ENCODE measurements at regions not wholly inside any gene's neighbourhood (a gene's known extent, or its start where the extent isn't known, plus 50 kb on each side); places are given as distances from the start of the nearest gene placed in this dataset.
"Not testable (repeated sequence)": the region's sequence is repeated elsewhere in the genome, so short reads cannot be mapped to it uniquely, and the experiment has no call there.

GRCh38 chr4:26206999-26207398 lies 113.8 kb upstream of the RBPJ start:
- H3K4me3 Mint-ChIP-seq, result no peak overlapping the region
- peaks cover 17% of the 10 kb centered on the region for H3K4me1 Mint-ChIP-seq
- H3K27ac Mint-ChIP-seq, result no peak overlapping the region
- peaks cover 14% of the 10 kb centered on the region for H3K27me3 Mint-ChIP-seq
- ChIA-PET CTCF (interaction anchor here (0.6 kb wide), 1 partner anchor 137 kb away, joined by 5 read pairs; no protein-coding TSS in a partner anchor), POLR2A (no interaction called here)
- DNase-seq, result no peak
- H3K9me3 Mint-ChIP-seq, result peaks cover 4% of the 10 kb centered on the region
- H3K36me3 Mint-ChIP-seq (ENCODE audit: low read depth), result peaks cover 14% of the 10 kb centered on the region

DNA sequence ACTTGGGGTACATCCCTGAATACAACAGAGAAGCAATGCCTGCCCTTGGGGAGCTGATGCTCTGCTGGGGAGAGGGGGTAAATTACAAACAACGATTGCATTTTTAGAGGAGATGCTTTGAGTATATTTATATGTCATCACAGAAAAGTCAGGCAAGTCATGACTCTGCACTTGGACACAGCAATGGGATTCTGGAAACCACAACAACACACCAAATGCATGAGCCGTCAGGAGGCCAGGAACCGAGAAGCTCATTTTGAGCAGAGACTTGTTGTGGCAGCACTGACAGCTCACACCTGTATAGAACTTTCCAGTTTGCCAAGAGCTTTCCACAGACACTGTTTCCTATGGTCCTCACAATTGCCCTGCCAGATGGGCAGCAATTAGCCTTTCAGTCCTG lies 113.2 kb upstream of the RBPJ start:
- no peak for DNase-seq
- CTCF ChIA-PET, result no interaction called here
- peaks cover 4% of the 10 kb centered on the region for H3K9me3 Mint-ChIP-seq
- peaks cover 17% of the 10 kb centered on the region for H3K4me1 Mint-ChIP-seq
- H3K4me3 Mint-ChIP-seq, result no peak overlapping the region
- POLR2A ChIA-PET, result no interaction called here
- no peak overlapping the region for H3K27ac Mint-ChIP-seq
- H3K36me3 Mint-ChIP-seq (ENCODE audit: low read depth), result peaks cover 14% of the 10 kb centered on the region
- H3K27me3 Mint-ChIP-seq, result peaks cover 14% of the 10 kb centered on the region

GRCh38 chr4:26208237-26208994 lies 112.4 kb upstream of the RBPJ start:
- peaks cover 2% of the 10 kb centered on the region for H3K9me3 Mint-ChIP-seq
- H3K36me3 Mint-ChIP-seq (ENCODE audit: low read depth), result peaks cover 7% of the 10 kb centered on the region
- DNase-seq, result no peak
- no peak overlapping the region for H3K4me3 Mint-ChIP-seq
- ChIA-PET POLR2A (no interaction called here), CTCF (no interaction called here)
- H3K4me1 Mint-ChIP-seq, result peaks cover 14% of the 10 kb centered on the region
- H3K27me3 Mint-ChIP-seq, result peaks cover 17% of the 10 kb centered on the region
- no peak overlapping the region for H3K27ac Mint-ChIP-seq

DNA sequence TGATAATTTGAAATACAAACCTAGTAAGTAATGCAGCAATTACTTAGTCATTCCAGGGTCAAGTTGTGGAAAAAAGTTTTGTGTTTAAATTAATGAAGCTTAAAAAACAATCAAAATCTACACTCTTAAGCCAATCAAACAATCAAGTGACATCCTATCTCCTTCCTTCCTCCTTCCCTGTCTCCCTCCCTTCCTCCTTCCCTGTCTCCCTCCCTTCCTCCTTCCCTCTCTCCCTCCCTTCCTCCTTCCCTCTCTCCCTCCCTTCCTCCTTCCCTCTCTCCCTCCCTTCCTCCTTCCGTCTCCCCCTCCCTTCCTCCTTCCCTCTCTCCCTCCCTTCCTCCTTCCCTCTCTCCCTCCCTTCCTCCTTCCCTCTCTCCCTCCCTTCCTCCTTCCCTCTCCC lies 111.4 kb upstream of the RBPJ start:
- DNase-seq; H3K36me3 Mint-ChIP-seq (ENCODE audit: low read depth); H3K9me3 Mint-ChIP-seq; H3K4me3 Mint-ChIP-seq; POLR2A ChIA-PET; H3K27ac Mint-ChIP-seq: not testable (repeated sequence)
- Mint-ChIP-seq H3K27me3 (peaks cover 23% of the 10 kb centered on the region), H3K4me1 (peaks cover 11% of the 10 kb centered on the region)
- CTCF ChIA-PET, result interaction anchor here (1.3 kb wide), 1 partner anchor 101 kb away, joined by 3 read pairs; no protein-coding TSS in a partner anchor

DNA sequence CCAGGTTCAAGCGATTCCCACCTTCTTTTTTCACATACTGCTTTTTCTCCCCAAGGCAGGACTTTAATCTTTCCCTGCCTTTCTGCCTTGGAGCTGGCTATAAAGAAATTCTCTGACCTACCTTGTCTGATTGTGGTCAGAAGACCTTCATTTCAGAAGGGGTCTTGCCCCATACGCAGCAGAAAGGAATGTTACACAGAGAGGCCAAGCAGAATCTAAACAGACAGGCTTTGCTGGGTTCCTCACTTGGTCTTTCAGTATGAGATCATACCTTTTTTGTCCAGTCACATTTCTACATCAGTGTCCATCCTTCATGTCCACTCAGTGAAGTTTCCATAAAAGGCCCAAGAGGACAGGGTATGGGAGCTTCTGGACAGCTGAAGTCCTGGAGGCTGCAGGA lies 108.3 kb upstream of the RBPJ start:
- Mint-ChIP-seq H3K4me3 (no peak overlapping the region), H3K27me3 (peaks cover 21% of the 10 kb centered on the region), H3K36me3 (ENCODE audit: low read depth) (no peaks in the 10 kb centered on the region), H3K9me3 (peaks cover 5% of the 10 kb centered on the region), H3K27ac (no peak overlapping the region), H3K4me1 (peaks cover 8% of the 10 kb centered on the region)
- DNase-seq, result no peak
- ChIA-PET POLR2A (no interaction called here), CTCF (no interaction called here)

GRCh38 chr4:26213317-26213716 lies 107.5 kb upstream of the RBPJ start:
- no peaks in the 10 kb centered on the region for H3K36me3 Mint-ChIP-seq (ENCODE audit: low read depth)
- no peak overlapping the region for H3K27ac Mint-ChIP-seq
- DNase-seq, result no peak
- peaks cover 5% of the 10 kb centered on the region for H3K9me3 Mint-ChIP-seq
- H3K4me3 Mint-ChIP-seq, result no peak overlapping the region
- peaks cover 8% of the 10 kb centered on the region for H3K4me1 Mint-ChIP-seq
- ChIA-PET CTCF (no interaction called here), POLR2A (no interaction called here)
- H3K27me3 Mint-ChIP-seq, result peaks cover 21% of the 10 kb centered on the region

DNA sequence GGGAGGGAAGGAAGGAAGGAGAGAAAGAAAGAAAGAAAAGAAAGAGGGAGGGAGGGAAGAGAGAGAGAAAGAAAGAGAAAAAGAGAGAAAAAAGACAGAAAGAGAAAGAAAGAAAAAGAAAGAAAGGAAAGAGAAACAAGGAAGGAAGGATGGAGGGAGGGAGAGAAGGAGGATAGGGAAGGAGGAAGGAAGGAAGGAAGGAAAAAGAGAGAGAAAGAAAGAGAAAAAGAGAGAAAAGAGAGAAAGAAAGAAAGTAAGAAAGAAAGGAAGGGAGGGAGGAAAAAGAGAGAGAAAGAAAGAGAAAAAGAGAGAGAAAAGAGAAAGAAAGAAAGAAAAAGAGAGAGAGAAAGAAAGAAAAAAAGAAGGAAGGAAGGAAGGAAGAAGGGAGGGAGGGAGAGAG lies 105.8 kb upstream of the RBPJ start:
- CTCF ChIA-PET, result no interaction called here
- Mint-ChIP-seq H3K27me3 (peaks cover 17% of the 10 kb centered on the region), H3K4me1 (peaks cover 8% of the 10 kb centered on the region), H3K36me3 (ENCODE audit: low read depth) (no peaks in the 10 kb centered on the region), H3K4me3 (no peak overlapping the region), H3K9me3 (peaks cover 5% of the 10 kb centered on the region), H3K27ac (no peak overlapping the region)
- POLR2A ChIA-PET, result no interaction called here
- no peak for DNase-seq

DNA sequence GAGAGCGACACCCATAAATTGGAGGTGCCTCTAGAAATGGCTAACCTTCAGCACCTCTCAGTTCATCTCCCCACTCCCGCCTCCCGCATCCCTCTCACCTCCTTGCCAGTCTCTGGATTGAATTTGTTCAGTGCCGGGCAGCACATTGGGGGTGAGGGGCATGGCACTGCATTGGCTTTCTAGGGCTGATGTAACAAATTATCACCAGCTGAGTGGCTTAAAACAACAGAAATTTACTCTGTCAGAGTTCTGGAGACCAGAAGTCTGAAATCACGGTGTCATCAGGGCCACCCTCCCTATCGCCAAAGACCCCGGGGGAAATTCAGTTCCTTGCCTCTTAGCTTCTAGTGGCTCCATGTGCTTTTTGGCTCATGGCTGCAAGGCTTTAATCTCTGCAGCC lies 105.1 kb upstream of the RBPJ start:
- DNase-seq, result no peak
- Mint-ChIP-seq H3K27ac (no peak overlapping the region), H3K36me3 (ENCODE audit: low read depth) (no peaks in the 10 kb centered on the region), H3K9me3 (peaks cover 5% of the 10 kb centered on the region), H3K27me3 (peaks cover 13% of the 10 kb centered on the region), H3K4me1 (peaks cover 8% of the 10 kb centered on the region), H3K4me3 (no peak overlapping the region)
- ChIA-PET CTCF (no interaction called here), POLR2A (no interaction called here)

- Mint-ChIP-seq H3K9me3 (peaks cover 9% of the 10 kb centered on the region), H3K36me3 (ENCODE audit: low read depth) (no peaks in the 10 kb centered on the region), H3K4me1 (peaks cover 8% of the 10 kb centered on the region), H3K4me3 (no peak overlapping the region), H3K27me3 (peaks cover 11% of the 10 kb centered on the region), H3K27ac (no peak overlapping the region)
- CTCF ChIA-PET, result no interaction called here
- no peak for DNase-seq
- POLR2A ChIA-PET, result no interaction called here
Measured at GRCh38 chr4:26217481-26217880, 103.3 kb upstream of the RBPJ start.

- peaks cover 8% of the 10 kb centered on the region for H3K4me1 Mint-ChIP-seq
- peaks cover 9% of the 10 kb centered on the region for H3K9me3 Mint-ChIP-seq
- ChIA-PET CTCF (no interaction called here), POLR2A (no interaction called here)
- no peak overlapping the region for H3K27ac Mint-ChIP-seq
- H3K4me3 Mint-ChIP-seq, result no peak overlapping the region
- H3K36me3 Mint-ChIP-seq (ENCODE audit: low read depth), result no peaks in the 10 kb centered on the region
- no peak for DNase-seq
- peaks cover 11% of the 10 kb centered on the region for H3K27me3 Mint-ChIP-seq
Measured at GRCh38 chr4:26217961-26218676, 102.7 kb upstream of the RBPJ start.

GRCh38 chr4:26218677-26219605 lies 101.9 kb upstream of the RBPJ start:
- Mint-ChIP-seq H3K4me1 (peaks cover 2% of the 10 kb centered on the region), H3K36me3 (ENCODE audit: low read depth) (no peaks in the 10 kb centered on the region)

GRCh38 chr4:26220696-26221095 lies 100.1 kb upstream of the RBPJ start:
- Mint-ChIP-seq H3K4me1 (no peaks in the 10 kb centered on the region), H3K36me3 (ENCODE audit: low read depth) (no peaks in the 10 kb centered on the region), H3K27ac (no peak overlapping the region), H3K27me3 (no peaks in the 10 kb centered on the region), H3K9me3 (peaks cover 4% of the 10 kb centered on the region), H3K4me3 (no peak overlapping the region)
- CTCF ChIA-PET, result interaction anchor here (1.1 kb wide), 1 partner anchor 233 kb away, joined by 3 read pairs; no protein-coding TSS in a partner anchor
- POLR2A ChIA-PET, result no interaction called here
- no peak for DNase-seq

More at GRCh38 chr4:26218677-26219605, 101.9 kb upstream of the RBPJ start:
- Mint-ChIP-seq H3K9me3 (peaks cover 4% of the 10 kb centered on the region), H3K4me3 (no peak overlapping the region), H3K27ac (no peak overlapping the region), H3K27me3 (peaks cover 3% of the 10 kb centered on the region)
- DNase-seq, result no peak
- POLR2A ChIA-PET, result no interaction called here
- CTCF ChIA-PET, result no interaction called here

- CTCF ChIA-PET, result no interaction called here
- Mint-ChIP-seq H3K4me1 (no peaks in the 10 kb centered on the region), H3K36me3 (ENCODE audit: low read depth) (no peaks in the 10 kb centered on the region), H3K27ac (no peak overlapping the region), H3K27me3 (no peaks in the 10 kb centered on the region), H3K9me3 (peaks cover 4% of the 10 kb centered on the region), H3K4me3 (no peak overlapping the region)
- POLR2A ChIA-PET, result no interaction called here
- DNase-seq, result no peak
Measured at GRCh38 chr4:26223155-26223554, 97.7 kb upstream of the RBPJ start.
